H9 (cell line): ENCODE measurements at regions not wholly inside any gene's neighbourhood (a gene's known extent, or its start where the extent isn't known, plus 50 kb on each side); places are given as distances from the start of the nearest gene placed in this dataset.
A peak's percentile ranks its signal among the peaks of the same experiment; 100 is the strongest.

ENCODE experiments used
- DNase-seq: peaks from one replicate; pipeline ENCODE4 v3.0.0-alpha.2; 2017
- H2AFZ ChIP-seq: one replicate; pipeline ENCODE4 v1.6.1; 2013; ENCODE audit warnings: mild to moderate bottlenecking, low read length, control low read depth, moderate library complexity
- H2AK5ac ChIP-seq: 2 replicates; pipeline ENCODE4 v1.6.1; 2013; ENCODE audit warnings: low read length, control low read depth, mixed read lengths; ENCODE audit not compliant: insufficient read length
- H2BK120ac ChIP-seq: one replicate; pipeline ENCODE4 v1.6.1; 2013; ENCODE audit warnings: low read depth, mild to moderate bottlenecking, low read length, control low read depth, inconsistent platforms; ENCODE audit not compliant: poor library complexity, severe bottlenecking
- H2BK12ac ChIP-seq: 2 replicates; pipeline ENCODE4 v1.6.1; 2013; ENCODE audit warnings: low read length, control low read depth, mixed read lengths, low read depth; ENCODE audit not compliant: insufficient read length
- H2BK15ac ChIP-seq: 2 replicates; pipeline ENCODE4 v1.6.1; 2013; ENCODE audit warnings: low read depth, low read length, control low read depth
- H2BK20ac ChIP-seq: one replicate; pipeline ENCODE4 v1.6.1; 2013; ENCODE audit warnings: low read depth, mild to moderate bottlenecking, low read length, control low read depth, inconsistent platforms; ENCODE audit not compliant: poor library complexity, severe bottlenecking
- H2BK5ac ChIP-seq: 2 replicates; pipeline ENCODE4 v1.6.1; 2013; ENCODE audit warnings: low read length, control low read depth, mixed read lengths; ENCODE audit not compliant: insufficient read length
- H3K14ac ChIP-seq: 2 replicates; pipeline ENCODE4 v1.6.1; 2013; ENCODE audit warnings: low read length, control low read depth; ENCODE audit not compliant: insufficient read depth
- H3K18ac ChIP-seq: 2 replicates; pipeline ENCODE4 v1.6.1; 2013; ENCODE audit warnings: low read depth, mild to moderate bottlenecking, mixed read lengths, low read length, control low read depth; ENCODE audit not compliant: insufficient read length
- H3K23ac ChIP-seq: 2 replicates; pipeline ENCODE4 v1.6.1; 2013; ENCODE audit warnings: low read length, control low read depth, mixed read lengths, low read depth; ENCODE audit not compliant: insufficient read length
- H3K23me2 ChIP-seq: 2 replicates; pipeline ENCODE4 v1.6.1; 2013; ENCODE audit warnings: low read depth, mild to moderate bottlenecking, mixed read lengths, low read length, control low read depth; ENCODE audit not compliant: insufficient read length, poor library complexity, severe bottlenecking
- H3K27ac ChIP-seq: 2 replicates; pipeline ENCODE4 v1.5.1; 2013; ENCODE audit warnings: low read length, control low read depth, mixed read lengths, low read depth; ENCODE audit not compliant: insufficient read length
- H3K27me3 ChIP-seq: 2 replicates; pipeline ENCODE4 v1.6.1; 2013; ENCODE audit warnings: low read length, control low read depth, inconsistent platforms; ENCODE audit not compliant: insufficient read depth
- H3K4ac ChIP-seq: 2 replicates; pipeline ENCODE4 v1.6.1; 2013; ENCODE audit warnings: low read depth, mild to moderate bottlenecking, control low read depth, inconsistent platforms, low read length, moderate library complexity
- H3K4me1 ChIP-seq: 2 replicates; pipeline ENCODE4 v1.6.1; 2013; ENCODE audit warnings: low read length, control low read depth, inconsistent platforms; ENCODE audit not compliant: insufficient read depth
- H3K4me2 ChIP-seq: 2 replicates; pipeline ENCODE4 v1.6.1; 2013; ENCODE audit warnings: low read length, control low read depth, mixed read lengths; ENCODE audit not compliant: insufficient read length, insufficient read depth
- H3K56ac ChIP-seq: 2 replicates; pipeline ENCODE4 v1.6.1; 2013; ENCODE audit warnings: low read depth, mild to moderate bottlenecking, mixed read lengths, low read length, control low read depth; ENCODE audit not compliant: insufficient read length
- H3K79me1 ChIP-seq: 2 replicates; pipeline ENCODE4 v1.6.1; 2013; ENCODE audit warnings: low read depth, mild to moderate bottlenecking, moderate library complexity, low read length, control low read depth, inconsistent platforms; ENCODE audit not compliant: insufficient read depth, poor library complexity, severe bottlenecking
- H3K79me2 ChIP-seq: 2 replicates; pipeline ENCODE4 v1.6.1; 2013; ENCODE audit warnings: low read length, control low read depth, inconsistent platforms; ENCODE audit not compliant: insufficient read depth
- H3K9ac ChIP-seq: 2 replicates; pipeline ENCODE4 v1.6.1; 2013; ENCODE audit warnings: low read length, control low read depth, mixed read lengths; ENCODE audit not compliant: insufficient read length; ENCODE audit errors: extremely low read depth
- H3K9me3 ChIP-seq: one replicate; pipeline ENCODE4 v1.6.1; 2013; ENCODE audit warnings: low read depth, low read length, inconsistent platforms; ENCODE audit not compliant: control insufficient read depth
- H3T11ph ChIP-seq: one replicate; pipeline ENCODE4 v1.6.1; 2013; ENCODE audit warnings: mild to moderate bottlenecking, low read length, control low read depth, inconsistent platforms
- H4K20me1 ChIP-seq: one replicate; pipeline ENCODE4 v1.6.1; 2013; ENCODE audit not compliant: control insufficient read depth, insufficient read length, insufficient read depth
- H4K5ac ChIP-seq: 2 replicates; pipeline ENCODE4 v1.6.1; 2013; ENCODE audit warnings: low read depth, mild to moderate bottlenecking, mixed read lengths, low read length, control low read depth; ENCODE audit not compliant: insufficient read length
- H4K8ac ChIP-seq: replicated peaks from 2 replicates; pipeline ENCODE4 v1.6.1; 2013; ENCODE audit warnings: low read length, control low read depth, mixed read lengths, low read depth; ENCODE audit not compliant: insufficient read length
- H4K91ac ChIP-seq: 2 replicates; pipeline ENCODE4 v1.6.1; 2013; ENCODE audit warnings: low read depth, mild to moderate bottlenecking, moderate library complexity, mixed read lengths, low read length, control low read depth; ENCODE audit not compliant: insufficient read length
- H3K27ac Mint-ChIP-seq, 3 experiments: 2 replicates in 2 of 3; 3 replicates in 1 of 3; pipeline ENCODE4 v1.8.0; 2020 to 2021; ENCODE audit warnings: mixed read lengths in 3 of 3, mild to moderate bottlenecking in 1 of 3, moderate library complexity in 1 of 3
- H3K27me3 Mint-ChIP-seq: 2 replicates; pipeline ENCODE4 v1.8.0; 2021; ENCODE audit warnings: low read depth, mild to moderate bottlenecking, moderate library complexity, mixed read lengths
- H3K36me3 Mint-ChIP-seq, 3 experiments: 2 replicates in 2 of 3; 3 replicates in 1 of 3; pipeline ENCODE4 v1.8.0; 2020 to 2021; ENCODE audit warnings: low read depth in 3 of 3, mixed read lengths in 3 of 3; ENCODE audit not compliant: insufficient read depth in 1 of 3
- H3K4me1 Mint-ChIP-seq, 2 experiments: 2 replicates each; pipeline ENCODE4 v1.8.0; 2020; ENCODE audit warnings: mixed read lengths in 2 of 2
- H3K4me3 Mint-ChIP-seq, 2 experiments: 2 replicates in 1 of 2; 3 replicates in 1 of 2; pipeline ENCODE4 v1.8.0; 2020 to 2021; ENCODE audit warnings: mild to moderate bottlenecking in 2 of 2, mixed read lengths in 2 of 2, moderate library complexity in 1 of 2
- H3K9me3 Mint-ChIP-seq, 2 experiments: 2 replicates in 1 of 2; 3 replicates in 1 of 2; pipeline ENCODE4 v1.8.0; 2020; ENCODE audit warnings: mild to moderate bottlenecking in 2 of 2, mixed read lengths in 2 of 2, moderate library complexity in 1 of 2
- WGBS: extraction: QIAGEN DNeasy Blood & Tissue Kit; methylation state at CpG from one replicate; pipeline ENCODE4 v1.1.7; 2013; ENCODE audit warnings: missing lambda C conversion rate, low lambda C conversion rate, mixed read lengths; ENCODE audit not compliant: insufficient read length; ENCODE audit errors: extremely low coverage; 5-methylcytosine and 5-hydroxymethylcytosine counted together
- TF ChIP-seq, protein P1 (sequence below): fragments of 200-600 bp; sonication (generic); conservative IDR thresholded peaks from 3 replicates; pipeline ENCODE4 v1.8.0; 2021; ENCODE audit warnings: antibody characterized with exemption, mild to moderate bottlenecking

DNA sequence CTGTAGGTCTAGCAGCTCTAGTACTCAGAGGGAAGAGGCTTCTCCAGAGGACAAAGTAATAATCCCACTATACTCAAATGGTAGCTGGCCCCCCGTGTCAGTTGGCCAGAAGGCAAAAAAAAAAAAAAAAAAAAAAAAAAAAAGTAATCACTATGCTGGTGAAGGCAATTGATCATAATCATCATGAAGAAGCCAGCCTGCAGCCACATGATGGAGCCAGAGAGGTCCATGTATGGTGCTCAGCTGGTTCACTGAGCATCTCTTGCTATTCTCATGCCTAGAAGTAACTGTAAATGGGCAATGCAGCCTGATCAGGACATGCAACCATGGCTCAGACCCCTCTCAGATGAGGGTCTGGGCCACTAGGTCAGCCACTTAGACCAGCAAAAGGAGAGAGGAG is 378.8 kb downstream of the MED13L start:
- Mint-ChIP-seq H3K9me3 (peaks cover 3 to 8% of the 10 kb centered on the region in 2 experiments; a peak in 2 of 5 replicates), H3K36me3 (peaks cover 0 to 5% (median 1%) of the 10 kb centered on the region in 3 experiments; a peak in 2 of 7 replicates), H3K27me3 (peaks cover 20% of the 10 kb centered on the region), H3K4me3 (no peak overlapping the region; a peak in 1 of 5 replicates), H3K4me1 (peaks cover 4 to 5% of the 10 kb centered on the region in 2 experiments; a peak in 2 of 4 replicates), H3K27ac (no peak overlapping the region)
- Histone ChIP-seq H3K23me2 (no peaks in the 10 kb centered on the region), H3K27me3 (no peaks in the 10 kb centered on the region), H3K27ac (no peak overlapping the region), H2AK5ac (no peak overlapping the region), H3K56ac (no peak overlapping the region), H4K20me1 (no peaks in the 10 kb centered on the region), H3K14ac (no peak overlapping the region), H3K79me2 (no peaks in the 10 kb centered on the region), H2BK120ac (no peak overlapping the region), H2BK12ac (no peak overlapping the region), H3K23ac (no peak overlapping the region), H3K18ac (no peak overlapping the region), H3K4me1 (no peaks in the 10 kb centered on the region), H4K91ac (no peak overlapping the region), H3K4me2 (no peak overlapping the region), H3T11ph (no peak overlapping the region), H2BK5ac (no peak overlapping the region), H4K5ac (no peak overlapping the region), H3K79me1 (no peaks in the 10 kb centered on the region), H2BK20ac (no peak overlapping the region), H3K4ac (no peak overlapping the region), H2AFZ (no peak overlapping the region), H3K9ac (no peak overlapping the region), H3K9me3 (no peaks in the 10 kb centered on the region), H4K8ac (no peak overlapping the region), H2BK15ac (no peak overlapping the region)
- TF ChIP-seq, protein P1, sequence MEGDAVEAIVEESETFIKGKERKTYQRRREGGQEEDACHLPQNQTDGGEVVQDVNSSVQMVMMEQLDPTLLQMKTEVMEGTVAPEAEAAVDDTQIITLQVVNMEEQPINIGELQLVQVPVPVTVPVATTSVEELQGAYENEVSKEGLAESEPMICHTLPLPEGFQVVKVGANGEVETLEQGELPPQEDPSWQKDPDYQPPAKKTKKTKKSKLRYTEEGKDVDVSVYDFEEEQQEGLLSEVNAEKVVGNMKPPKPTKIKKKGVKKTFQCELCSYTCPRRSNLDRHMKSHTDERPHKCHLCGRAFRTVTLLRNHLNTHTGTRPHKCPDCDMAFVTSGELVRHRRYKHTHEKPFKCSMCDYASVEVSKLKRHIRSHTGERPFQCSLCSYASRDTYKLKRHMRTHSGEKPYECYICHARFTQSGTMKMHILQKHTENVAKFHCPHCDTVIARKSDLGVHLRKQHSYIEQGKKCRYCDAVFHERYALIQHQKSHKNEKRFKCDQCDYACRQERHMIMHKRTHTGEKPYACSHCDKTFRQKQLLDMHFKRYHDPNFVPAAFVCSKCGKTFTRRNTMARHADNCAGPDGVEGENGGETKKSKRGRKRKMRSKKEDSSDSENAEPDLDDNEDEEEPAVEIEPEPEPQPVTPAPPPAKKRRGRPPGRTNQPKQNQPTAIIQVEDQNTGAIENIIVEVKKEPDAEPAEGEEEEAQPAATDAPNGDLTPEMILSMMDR = peak; percentile 30; the same call in 2 of the 3 replicates
- DNase-seq = no peak
- WGBS = no CpG with 5 or more reads among the region's 1 CpG
